Uterus (tissue), 2 donors: ENCODE measurements at regions not wholly inside any gene's neighbourhood (a gene's known extent, or its start where the extent isn't known, plus 50 kb on each side); places are given as distances from the start of the nearest gene placed in this dataset.

Experiments
- POLR2A ChIP-seq, 2 donors: fragments of 450-650 bp; IDR thresholded peaks; one replicate each; pipeline ENCODE4 v1.6.1; 2016; ENCODE audit warnings: antibody characterized with exemption in 2 of 2, mild to moderate bottlenecking in 1 of 2, moderate library complexity in 1 of 2
- TF ChIP-seq, protein P1 (sequence below), 4 experiments: fragments of 200-600 bp in 2 of 4; fragments of 450-650 bp in 2 of 4; sonication (generic) in 2 of 4; IDR thresholded peaks; one replicate each; pipeline ENCODE4 v1.5.1; 2016 to 2019; ENCODE audit warnings: antibody characterized with exemption in 4 of 4, mild to moderate bottlenecking in 2 of 4, moderate library complexity in 1 of 4

DNA sequence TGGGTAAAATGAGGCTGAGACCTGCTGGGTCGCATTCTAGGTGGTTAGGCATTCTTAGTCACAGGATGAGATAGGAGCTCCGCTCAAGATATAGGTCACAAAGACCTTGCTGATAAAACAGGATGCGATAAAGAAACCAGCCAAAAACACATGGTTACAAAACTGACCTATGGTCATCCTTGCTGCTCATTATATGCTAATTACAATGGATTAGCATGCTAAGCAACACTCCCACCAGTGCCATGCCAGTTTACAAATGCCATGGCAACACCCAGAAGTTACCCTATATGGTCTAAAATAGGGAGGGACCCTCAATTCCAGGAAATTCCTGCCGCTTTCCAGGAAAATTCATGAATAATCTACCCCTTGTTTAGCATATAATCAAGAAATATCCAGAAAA lies 132.4 kb downstream of the BRMS1L start:
- no peak for TF ChIP-seq POLR2A (IDR thresholded peaks at IDR 0.05)
- TF ChIP-seq, protein P1, sequence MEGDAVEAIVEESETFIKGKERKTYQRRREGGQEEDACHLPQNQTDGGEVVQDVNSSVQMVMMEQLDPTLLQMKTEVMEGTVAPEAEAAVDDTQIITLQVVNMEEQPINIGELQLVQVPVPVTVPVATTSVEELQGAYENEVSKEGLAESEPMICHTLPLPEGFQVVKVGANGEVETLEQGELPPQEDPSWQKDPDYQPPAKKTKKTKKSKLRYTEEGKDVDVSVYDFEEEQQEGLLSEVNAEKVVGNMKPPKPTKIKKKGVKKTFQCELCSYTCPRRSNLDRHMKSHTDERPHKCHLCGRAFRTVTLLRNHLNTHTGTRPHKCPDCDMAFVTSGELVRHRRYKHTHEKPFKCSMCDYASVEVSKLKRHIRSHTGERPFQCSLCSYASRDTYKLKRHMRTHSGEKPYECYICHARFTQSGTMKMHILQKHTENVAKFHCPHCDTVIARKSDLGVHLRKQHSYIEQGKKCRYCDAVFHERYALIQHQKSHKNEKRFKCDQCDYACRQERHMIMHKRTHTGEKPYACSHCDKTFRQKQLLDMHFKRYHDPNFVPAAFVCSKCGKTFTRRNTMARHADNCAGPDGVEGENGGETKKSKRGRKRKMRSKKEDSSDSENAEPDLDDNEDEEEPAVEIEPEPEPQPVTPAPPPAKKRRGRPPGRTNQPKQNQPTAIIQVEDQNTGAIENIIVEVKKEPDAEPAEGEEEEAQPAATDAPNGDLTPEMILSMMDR (IDR thresholded peaks at IDR 0.05) = no peak
